Liver (tissue), 8 donors: ENCODE measurements at regions not wholly inside any gene's neighbourhood (a gene's known extent, or its start where the extent isn't known, plus 50 kb on each side); places are given as distances from the start of the nearest gene placed in this dataset.

ENCODE experiments used
- DNase-seq: peaks from one replicate; pipeline ENCODE4 v3.0.0-alpha.2; 2017; ENCODE audit warnings: low spot score
- H3K27ac ChIP-seq, 2 donors: one replicate each; pipeline ENCODE4 v1.7.0; 2013; ENCODE audit warnings: inconsistent platforms in 2 of 2, low read length in 2 of 2, control low read depth in 1 of 2, low read depth in 1 of 2, mild to moderate bottlenecking in 1 of 2
- H3K27me3 ChIP-seq, 4 donors: one replicate each; pipeline versions ENCODE4 v1.6.1 to v1.7.0; 2013; ENCODE audit warnings: low read length in 3 of 4, inconsistent platforms in 1 of 4, mild to moderate bottlenecking in 1 of 4, moderate library complexity in 1 of 4; ENCODE audit not compliant: control insufficient read depth in 4 of 4, insufficient read depth in 4 of 4
- H3K36me3 ChIP-seq, 4 donors: one replicate each; pipeline versions ENCODE4 v1.6.1 to v1.7.0; 2013; ENCODE audit warnings: low read length in 3 of 4, mild to moderate bottlenecking in 3 of 4, low read depth in 1 of 4, moderate library complexity in 1 of 4; ENCODE audit not compliant: control insufficient read depth in 4 of 4, insufficient read depth in 3 of 4
- H3K4me1 ChIP-seq, 4 donors: one replicate each; pipeline versions ENCODE4 v1.6.1 to v1.7.0; 2013; ENCODE audit warnings: low read length in 3 of 4, mild to moderate bottlenecking in 3 of 4, moderate library complexity in 1 of 4; ENCODE audit not compliant: control insufficient read depth in 4 of 4, insufficient read depth in 4 of 4
- H3K4me3 ChIP-seq, 3 donors: one replicate each; pipeline versions ENCODE4 v1.6.1 to v1.7.0; 2013; ENCODE audit warnings: low read length in 3 of 3, control low read depth in 1 of 3, low read depth in 1 of 3, mild to moderate bottlenecking in 1 of 3
- H3K9ac ChIP-seq, 2 donors: one replicate each; pipeline ENCODE4 v1.7.0; 2013; ENCODE audit warnings: low read length in 2 of 2, mild to moderate bottlenecking in 2 of 2, moderate library complexity in 2 of 2, control low read depth in 1 of 2, low read depth in 1 of 2
- H3K9me3 ChIP-seq, 4 donors: one replicate each; pipeline versions ENCODE4 v1.6.1 to v1.7.0; 2013; ENCODE audit warnings: low read length in 3 of 4; ENCODE audit not compliant: control insufficient read depth in 4 of 4
- EGR1 ChIP-seq, 2 donors: IDR thresholded peaks; 2 replicates each; pipeline ENCODE4 v1.6.1; 2016 to 2018; ENCODE audit warnings: antibody characterized with exemption in 2 of 2, low read depth in 2 of 2
- FOXA1 ChIP-seq: IDR thresholded peaks from 2 replicates; pipeline ENCODE4 v1.6.1; 2016; ENCODE audit warnings: antibody characterized with exemption
- FOXA2 ChIP-seq: IDR thresholded peaks from 2 replicates; pipeline ENCODE4 v1.6.1; 2016; ENCODE audit warnings: antibody characterized with exemption
- GABPA ChIP-seq, 2 donors: IDR thresholded peaks in 1 of 2; conservative IDR thresholded peaks in 1 of 2; 2 replicates each; pipeline ENCODE4 v1.6.1; 2016; ENCODE audit warnings: antibody characterized with exemption in 2 of 2, mild to moderate bottlenecking in 1 of 2, moderate library complexity in 1 of 2
- HNF4A ChIP-seq, 2 donors: conservative IDR thresholded peaks; 2 replicates each; pipeline ENCODE4 v1.6.1; 2016; ENCODE audit warnings: antibody characterized with exemption in 2 of 2, mild to moderate bottlenecking in 2 of 2
- HNF4G ChIP-seq: IDR thresholded peaks from 2 replicates; pipeline ENCODE4 v1.6.1; 2016; ENCODE audit warnings: antibody characterized with exemption
- JUND ChIP-seq, 2 donors: IDR thresholded peaks; 2 replicates each; pipeline ENCODE4 v1.6.1; 2016; ENCODE audit warnings: antibody characterized with exemption in 2 of 2
- NR2F2 ChIP-seq: IDR thresholded peaks from 2 replicates; pipeline ENCODE4 v1.6.1; 2016; ENCODE audit warnings: antibody characterized with exemption
- RAD21 ChIP-seq, 2 donors: IDR thresholded peaks; 2 replicates each; pipeline ENCODE4 v1.6.1; 2016; ENCODE audit warnings: antibody characterized with exemption in 2 of 2, mild to moderate bottlenecking in 2 of 2
- RXRA ChIP-seq, 2 donors: IDR thresholded peaks; 2 replicates each; pipeline ENCODE4 v1.6.1; 2017 to 2018; ENCODE audit warnings: antibody characterized with exemption in 2 of 2, mild to moderate bottlenecking in 1 of 2
- SP1 ChIP-seq: IDR thresholded peaks from 2 replicates; pipeline ENCODE4 v1.6.1; 2018; ENCODE audit warnings: antibody characterized with exemption, mild to moderate bottlenecking
- TAF1 ChIP-seq: conservative IDR thresholded peaks from 2 replicates; pipeline ENCODE4 v1.6.1; 2016; ENCODE audit warnings: antibody characterized with exemption, mild to moderate bottlenecking
- YY1 ChIP-seq: IDR thresholded peaks from 2 replicates; pipeline ENCODE4 v1.6.1; 2016; ENCODE audit warnings: antibody characterized with exemption, mild to moderate bottlenecking
- WGBS: extraction: QIAGEN DNeasy Blood & Tissue Kit; methylation state at CpG from one replicate; pipeline ENCODE4 v1.1.7; 2013; 5-methylcytosine and 5-hydroxymethylcytosine counted together
- TF ChIP-seq, protein P1 (sequence below): IDR thresholded peaks from 2 replicates; pipeline ENCODE4 v1.6.1; 2016; ENCODE audit warnings: antibody characterized with exemption
- TF ChIP-seq, protein P2 (sequence below): fragments of 150-350 bp; IDR thresholded peaks from 2 replicates; pipeline ENCODE4 v1.5.1; 2017; ENCODE audit warnings: improper control_type of control experiment, low read depth, low read length; ENCODE audit not compliant: missing input control
- TF ChIP-seq, protein P3 (sequence below): IDR thresholded peaks from 2 replicates; pipeline ENCODE4 v1.6.1; 2016; ENCODE audit warnings: antibody characterized with exemption, mild to moderate bottlenecking
- TF ChIP-seq, protein P4 (sequence below): IDR thresholded peaks from 2 replicates; pipeline ENCODE4 v1.6.1; 2016; ENCODE audit warnings: antibody characterized with exemption
- donor health status: healthy.
- donor health status: healthy.
- donor health status: healthy.
- donor health status: healthy.
- donor health status: healthy.

DNA sequence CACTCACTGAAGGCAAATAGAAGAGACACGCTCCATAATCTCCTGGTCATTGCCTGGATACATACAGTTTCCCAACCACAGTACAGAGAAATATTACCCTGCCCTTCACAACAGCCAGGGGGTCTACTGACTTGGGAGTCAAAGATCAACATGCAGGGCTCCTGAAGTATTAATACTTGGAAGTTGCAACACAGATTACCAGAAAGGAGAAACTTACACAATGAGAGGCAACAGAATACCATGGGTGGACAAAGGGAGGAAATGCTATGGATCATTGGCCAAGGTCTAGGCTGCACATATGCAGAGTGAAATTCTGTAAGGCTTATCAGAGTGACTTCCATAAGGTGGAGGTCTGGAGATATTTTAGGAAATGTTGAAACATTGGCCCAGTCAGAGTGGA, 267.9 kb upstream of the FAT3 start:
- no peak for DNase-seq
- 85% methylated on average over 1 of the region's 1 CpG for WGBS

DNA sequence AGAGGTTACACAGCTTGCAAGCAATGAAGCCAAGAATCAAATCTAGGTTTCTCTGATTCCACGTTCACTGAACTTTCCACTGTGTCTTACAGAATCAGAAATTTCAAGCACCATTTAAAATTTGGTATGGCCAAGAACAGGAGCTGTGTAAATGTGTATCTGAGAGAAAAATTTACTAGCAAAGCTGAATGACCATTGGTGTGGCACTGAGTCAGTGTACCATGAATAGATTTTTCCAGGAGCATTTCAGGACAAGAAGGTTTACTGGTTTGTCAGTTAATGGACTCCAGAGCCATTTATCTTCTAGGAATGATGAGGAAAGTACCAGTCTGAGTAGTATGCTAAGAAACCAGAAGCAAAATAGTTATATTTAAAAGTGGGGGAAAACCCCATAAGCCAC, 269.4 kb upstream of the FAT3 start:
- Histone ChIP-seq H3K27ac (no peak overlapping the region), H3K36me3 (no peaks in the 10 kb centered on the region), H3K9me3 (peaks cover 0 to 5% (median under 1%) of the 10 kb centered on the region in 4 donors), H3K27me3 (no peaks in the 10 kb centered on the region), H3K4me1 (peaks cover 0 to 9% (median 3%) of the 10 kb centered on the region in 4 donors), H3K4me3 (no peak overlapping the region), H3K9ac (no peak overlapping the region)
- DNase-seq = no peak
- 85% methylated on average over 1 of the region's 1 CpG for WGBS
- no peak for TF ChIP-seq HNF4A (conservative IDR thresholded peaks at IDR 0.05)
- no peak for TF ChIP-seq FOXA2
- TF ChIP-seq, protein P1, sequence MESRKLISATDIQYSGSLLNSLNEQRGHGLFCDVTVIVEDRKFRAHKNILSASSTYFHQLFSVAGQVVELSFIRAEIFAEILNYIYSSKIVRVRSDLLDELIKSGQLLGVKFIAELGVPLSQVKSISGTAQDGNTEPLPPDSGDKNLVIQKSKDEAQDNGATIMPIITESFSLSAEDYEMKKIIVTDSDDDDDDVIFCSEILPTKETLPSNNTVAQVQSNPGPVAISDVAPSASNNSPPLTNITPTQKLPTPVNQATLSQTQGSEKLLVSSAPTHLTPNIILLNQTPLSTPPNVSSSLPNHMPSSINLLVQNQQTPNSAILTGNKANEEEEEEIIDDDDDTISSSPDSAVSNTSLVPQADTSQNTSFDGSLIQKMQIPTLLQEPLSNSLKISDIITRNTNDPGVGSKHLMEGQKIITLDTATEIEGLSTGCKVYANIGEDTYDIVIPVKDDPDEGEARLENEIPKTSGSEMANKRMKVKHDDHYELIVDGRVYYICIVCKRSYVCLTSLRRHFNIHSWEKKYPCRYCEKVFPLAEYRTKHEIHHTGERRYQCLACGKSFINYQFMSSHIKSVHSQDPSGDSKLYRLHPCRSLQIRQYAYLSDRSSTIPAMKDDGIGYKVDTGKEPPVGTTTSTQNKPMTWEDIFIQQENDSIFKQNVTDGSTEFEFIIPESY = no peak
- no peak for TF ChIP-seq FOXA1
- TF ChIP-seq, protein P2, sequence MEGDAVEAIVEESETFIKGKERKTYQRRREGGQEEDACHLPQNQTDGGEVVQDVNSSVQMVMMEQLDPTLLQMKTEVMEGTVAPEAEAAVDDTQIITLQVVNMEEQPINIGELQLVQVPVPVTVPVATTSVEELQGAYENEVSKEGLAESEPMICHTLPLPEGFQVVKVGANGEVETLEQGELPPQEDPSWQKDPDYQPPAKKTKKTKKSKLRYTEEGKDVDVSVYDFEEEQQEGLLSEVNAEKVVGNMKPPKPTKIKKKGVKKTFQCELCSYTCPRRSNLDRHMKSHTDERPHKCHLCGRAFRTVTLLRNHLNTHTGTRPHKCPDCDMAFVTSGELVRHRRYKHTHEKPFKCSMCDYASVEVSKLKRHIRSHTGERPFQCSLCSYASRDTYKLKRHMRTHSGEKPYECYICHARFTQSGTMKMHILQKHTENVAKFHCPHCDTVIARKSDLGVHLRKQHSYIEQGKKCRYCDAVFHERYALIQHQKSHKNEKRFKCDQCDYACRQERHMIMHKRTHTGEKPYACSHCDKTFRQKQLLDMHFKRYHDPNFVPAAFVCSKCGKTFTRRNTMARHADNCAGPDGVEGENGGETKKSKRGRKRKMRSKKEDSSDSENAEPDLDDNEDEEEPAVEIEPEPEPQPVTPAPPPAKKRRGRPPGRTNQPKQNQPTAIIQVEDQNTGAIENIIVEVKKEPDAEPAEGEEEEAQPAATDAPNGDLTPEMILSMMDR = no peak
- no peak for TF ChIP-seq TAF1
- TF ChIP-seq RAD21 (IDR thresholded peaks at IDR 0.05) = no peak
- TF ChIP-seq, protein P3, sequence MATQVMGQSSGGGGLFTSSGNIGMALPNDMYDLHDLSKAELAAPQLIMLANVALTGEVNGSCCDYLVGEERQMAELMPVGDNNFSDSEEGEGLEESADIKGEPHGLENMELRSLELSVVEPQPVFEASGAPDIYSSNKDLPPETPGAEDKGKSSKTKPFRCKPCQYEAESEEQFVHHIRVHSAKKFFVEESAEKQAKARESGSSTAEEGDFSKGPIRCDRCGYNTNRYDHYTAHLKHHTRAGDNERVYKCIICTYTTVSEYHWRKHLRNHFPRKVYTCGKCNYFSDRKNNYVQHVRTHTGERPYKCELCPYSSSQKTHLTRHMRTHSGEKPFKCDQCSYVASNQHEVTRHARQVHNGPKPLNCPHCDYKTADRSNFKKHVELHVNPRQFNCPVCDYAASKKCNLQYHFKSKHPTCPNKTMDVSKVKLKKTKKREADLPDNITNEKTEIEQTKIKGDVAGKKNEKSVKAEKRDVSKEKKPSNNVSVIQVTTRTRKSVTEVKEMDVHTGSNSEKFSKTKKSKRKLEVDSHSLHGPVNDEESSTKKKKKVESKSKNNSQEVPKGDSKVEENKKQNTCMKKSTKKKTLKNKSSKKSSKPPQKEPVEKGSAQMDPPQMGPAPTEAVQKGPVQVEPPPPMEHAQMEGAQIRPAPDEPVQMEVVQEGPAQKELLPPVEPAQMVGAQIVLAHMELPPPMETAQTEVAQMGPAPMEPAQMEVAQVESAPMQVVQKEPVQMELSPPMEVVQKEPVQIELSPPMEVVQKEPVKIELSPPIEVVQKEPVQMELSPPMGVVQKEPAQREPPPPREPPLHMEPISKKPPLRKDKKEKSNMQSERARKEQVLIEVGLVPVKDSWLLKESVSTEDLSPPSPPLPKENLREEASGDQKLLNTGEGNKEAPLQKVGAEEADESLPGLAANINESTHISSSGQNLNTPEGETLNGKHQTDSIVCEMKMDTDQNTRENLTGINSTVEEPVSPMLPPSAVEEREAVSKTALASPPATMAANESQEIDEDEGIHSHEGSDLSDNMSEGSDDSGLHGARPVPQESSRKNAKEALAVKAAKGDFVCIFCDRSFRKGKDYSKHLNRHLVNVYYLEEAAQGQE = no peak
- TF ChIP-seq YY1 = no peak
- TF ChIP-seq JUND (IDR thresholded peaks at IDR 0.05) = no peak
- TF ChIP-seq, protein P4, sequence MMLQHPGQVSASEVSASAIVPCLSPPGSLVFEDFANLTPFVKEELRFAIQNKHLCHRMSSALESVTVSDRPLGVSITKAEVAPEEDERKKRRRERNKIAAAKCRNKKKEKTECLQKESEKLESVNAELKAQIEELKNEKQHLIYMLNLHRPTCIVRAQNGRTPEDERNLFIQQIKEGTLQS = no peak
- no peak for TF ChIP-seq EGR1 (IDR thresholded peaks at IDR 0.05; ENCODE audit: low read depth in 2 of 2)

More for the DNA sequence above, 267.9 kb upstream of the FAT3 start:
- Histone ChIP-seq H3K27me3 (no peaks in the 10 kb centered on the region), H3K27ac (no peak overlapping the region), H3K4me1 (peaks cover 0 to 9% (median 3%) of the 10 kb centered on the region in 4 donors), H3K36me3 (no peaks in the 10 kb centered on the region), H3K4me3 (no peak overlapping the region), H3K9me3 (peaks cover 0 to 6% (median under 1%) of the 10 kb centered on the region in 4 donors), H3K9ac (no peak overlapping the region)
- TF ChIP-seq GABPA (IDR thresholded peaks at IDR 0.05 in 1 of 2, conservative IDR thresholded peaks at IDR 0.05 in 1 of 2) (no peak), HNF4G (no peak), FOXA1 (no peak), RXRA (IDR thresholded peaks at IDR 0.05) (no peak), YY1 (no peak), NR2F2 (no peak), SP1 (no peak), EGR1 (IDR thresholded peaks at IDR 0.05; ENCODE audit: low read depth in 2 of 2) (no peak)
- TF ChIP-seq, protein P3 = no peak
- TF ChIP-seq, protein P1 = no peak
- TF ChIP-seq, protein P4 = no peak
